MM.1S (cell line): ENCODE measurements at regions not wholly inside any gene's neighbourhood (a gene's known extent, or its start where the extent isn't known, plus 50 kb on each side); places are given as distances from the start of the nearest gene placed in this dataset.

ENCODE experiments used
- EZH2 ChIP-seq: fragments of 300-600 bp; sonication (generic); optimal IDR thresholded peaks from 2 replicates; pipeline ENCODE3; 2017; ENCODE audit warnings: low read depth, mild to moderate bottlenecking, antibody characterized with exemption, low read length, mixed read lengths
- TF ChIP-seq, protein P1 (sequence below): fragments of 300-600 bp; sonication (generic); IDR thresholded peaks from 2 replicates; pipeline ENCODE4 v1.5.1; 2016; ENCODE audit warnings: antibody characterized with exemption, low read length, mixed read lengths

DNA sequence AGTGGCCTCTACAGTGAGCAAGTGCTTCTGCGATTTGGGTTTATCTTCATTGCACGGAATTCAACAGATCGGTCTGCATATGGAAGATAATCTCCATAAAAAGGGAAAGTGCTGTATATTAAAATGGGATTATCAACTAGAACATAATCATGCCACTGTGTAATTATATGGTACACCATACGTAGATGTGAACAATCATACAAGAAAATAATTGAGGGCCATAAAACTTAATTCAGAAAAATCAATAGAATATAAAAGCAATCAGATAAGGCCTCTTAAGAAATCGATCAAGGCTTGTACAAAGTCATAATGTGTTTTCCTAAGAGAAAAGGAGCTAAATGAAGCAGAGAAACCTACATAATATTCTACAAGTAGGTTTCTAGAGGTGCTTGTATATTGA lies 157.5 kb upstream of the MGMT start:
- TF ChIP-seq, protein P1, sequence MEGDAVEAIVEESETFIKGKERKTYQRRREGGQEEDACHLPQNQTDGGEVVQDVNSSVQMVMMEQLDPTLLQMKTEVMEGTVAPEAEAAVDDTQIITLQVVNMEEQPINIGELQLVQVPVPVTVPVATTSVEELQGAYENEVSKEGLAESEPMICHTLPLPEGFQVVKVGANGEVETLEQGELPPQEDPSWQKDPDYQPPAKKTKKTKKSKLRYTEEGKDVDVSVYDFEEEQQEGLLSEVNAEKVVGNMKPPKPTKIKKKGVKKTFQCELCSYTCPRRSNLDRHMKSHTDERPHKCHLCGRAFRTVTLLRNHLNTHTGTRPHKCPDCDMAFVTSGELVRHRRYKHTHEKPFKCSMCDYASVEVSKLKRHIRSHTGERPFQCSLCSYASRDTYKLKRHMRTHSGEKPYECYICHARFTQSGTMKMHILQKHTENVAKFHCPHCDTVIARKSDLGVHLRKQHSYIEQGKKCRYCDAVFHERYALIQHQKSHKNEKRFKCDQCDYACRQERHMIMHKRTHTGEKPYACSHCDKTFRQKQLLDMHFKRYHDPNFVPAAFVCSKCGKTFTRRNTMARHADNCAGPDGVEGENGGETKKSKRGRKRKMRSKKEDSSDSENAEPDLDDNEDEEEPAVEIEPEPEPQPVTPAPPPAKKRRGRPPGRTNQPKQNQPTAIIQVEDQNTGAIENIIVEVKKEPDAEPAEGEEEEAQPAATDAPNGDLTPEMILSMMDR = no peak
- TF ChIP-seq EZH2 = no peak
